GM18951 (cell line): ENCODE measurements at regions not wholly inside any gene's neighbourhood (a gene's known extent, or its start where the extent isn't known, plus 50 kb on each side); places are given as distances from the start of the nearest gene placed in this dataset.
"Not testable (repeated sequence)": the region's sequence is repeated elsewhere in the genome, so short reads cannot be mapped to it uniquely, and the experiment has no call there.

Source experiments
- POLR2A ChIP-seq: IDR thresholded peaks from 4 replicates; pipeline ENCODE4 v1.6.1; 2011; ENCODE audit warnings: mild to moderate bottlenecking; ENCODE audit not compliant: insufficient read length, insufficient read depth; ENCODE audit errors: extremely low read depth
- in situ Hi-C: fragments of 300-500 bp; cut with MboI; formaldehyde crosslinking; loops from one replicate; pipeline ENCODE4 v1.12.0; 2022; ENCODE audit warnings: low sequenced_read_pairs, mixed read lengths, inconsistent platforms; ENCODE audit not compliant: unreplicated experiment

- no peak for TF ChIP-seq POLR2A
- in situ Hi-C loops: no loop called here
Measured at GRCh38 chr18:2147476-2148230, 423.7 kb downstream of the METTL4 start.

GRCh38 chr18:2148823-2149222, 422.5 kb downstream of the METTL4 start:
- TF ChIP-seq POLR2A: no peak
- in situ Hi-C loops: no loop called here

GRCh38 chr18:2150566-2150965, 420.7 kb downstream of the METTL4 start:
- no peak for TF ChIP-seq POLR2A
- in situ Hi-C loops: no loop called here

- no peak for TF ChIP-seq POLR2A
- in situ Hi-C loops: no loop called here
Measured at GRCh38 chr18:2154278-2154677, 417.0 kb downstream of the METTL4 start.

- TF ChIP-seq POLR2A: no peak
- in situ Hi-C loops: no loop called here
Measured at GRCh38 chr18:2164644-2165550, 406.4 kb downstream of the METTL4 start.

- in situ Hi-C loops: not testable (repeated sequence)
Measured at GRCh38 chr18:2166876-2167275, 404.4 kb downstream of the METTL4 start.

- in situ Hi-C loops: no loop called here
- TF ChIP-seq POLR2A: no peak
Measured at GRCh38 chr18:2168022-2168421, 403.3 kb downstream of the METTL4 start.

- no peak for TF ChIP-seq POLR2A
Measured at GRCh38 chr18:2169656-2170055, 401.6 kb downstream of the METTL4 start.

GRCh38 chr18:2171840-2172625, 399.3 kb downstream of the METTL4 start:
- TF ChIP-seq POLR2A: no peak
- in situ Hi-C loops: no loop called here

More at GRCh38 chr18:2169656-2170055, 401.6 kb downstream of the METTL4 start:
- in situ Hi-C loops: no loop called here

GRCh38 chr18:2172881-2173280, 398.4 kb downstream of the METTL4 start:
- in situ Hi-C loops: no loop called here

GRCh38 chr18:2173486-2173885, 397.8 kb downstream of the METTL4 start:
- in situ Hi-C loops: no loop called here

More at GRCh38 chr18:2172881-2173280, 398.4 kb downstream of the METTL4 start:
- TF ChIP-seq POLR2A: no peak

GRCh38 chr18:2178036-2178435, 393.3 kb downstream of the METTL4 start:
- no peak for TF ChIP-seq POLR2A
- in situ Hi-C loops: no loop called here

More at GRCh38 chr18:2173486-2173885, 397.8 kb downstream of the METTL4 start:
- TF ChIP-seq POLR2A: no peak
